SK-N-SH treated with all-trans-retinoic acid at 6 μM for 48 hours (cell line): ENCODE measurements at regions not wholly inside any gene's neighbourhood (a gene's known extent, or its start where the extent isn't known, plus 50 kb on each side); places are given as distances from the start of the nearest gene placed in this dataset.

Source experiments
- ATAC-seq: fragments of 200-7000 bp; cut with Tn5 transposase; 3 replicates; pipeline ENCODE4 v1.9.1; 2020; ENCODE audit warnings: mild to moderate bottlenecking, moderate library complexity
- ARNTL ChIP-seq: fragments of 450-650 bp; formaldehyde crosslinking; IDR thresholded peaks from 2 replicates; pipeline ENCODE4 v1.5.0; 2020; ENCODE audit warnings: low read depth, mild to moderate bottlenecking, moderate library complexity, borderline replicate concordance
- BACH2 ChIP-seq: fragments of 250-450 bp; sonication (Bioruptor Pico); IDR thresholded peaks from 2 replicates; pipeline ENCODE4 v1.9.0; 2021; ENCODE audit warnings: mild to moderate bottlenecking, borderline replicate concordance
- CREB5 ChIP-seq: fragments of 250-450 bp; sonication (Bioruptor Pico); IDR thresholded peaks from 2 replicates; pipeline ENCODE4 v1.5.1; 2020; ENCODE audit warnings: low read depth, mild to moderate bottlenecking, moderate library complexity
- CSDC2 ChIP-seq: fragments of 250-450 bp; sonication (Bioruptor Pico); IDR thresholded peaks from 2 replicates; pipeline ENCODE4 v1.5.0; 2020; ENCODE audit warnings: mild to moderate bottlenecking, moderate library complexity
- CSRNP3 ChIP-seq: fragments of 250-450 bp; sonication (Bioruptor Pico); IDR thresholded peaks from 2 replicates; pipeline ENCODE4 v1.5.1; 2021; ENCODE audit warnings: mild to moderate bottlenecking, moderate library complexity
- ESRRG ChIP-seq: fragments of 250-450 bp; sonication (Bioruptor Pico); IDR thresholded peaks from 2 replicates; pipeline ENCODE4 v1.6.1; 2021; ENCODE audit warnings: mild to moderate bottlenecking
- GLIS3 ChIP-seq: fragments of 250-450 bp; sonication (Bioruptor Pico); IDR thresholded peaks from 2 replicates; pipeline ENCODE4 v1.5.0; 2020; ENCODE audit warnings: mild to moderate bottlenecking, moderate library complexity
- ISL1 ChIP-seq: fragments of 250-450 bp; sonication (Bioruptor Pico); IDR thresholded peaks from 2 replicates; pipeline ENCODE4 v2.1.2; 2022; ENCODE audit warnings: mild to moderate bottlenecking, moderate library complexity
- PATZ1 ChIP-seq: fragments of 250-450 bp; sonication (Bioruptor Pico); IDR thresholded peaks from 2 replicates; pipeline ENCODE4 v1.8.0; 2020; ENCODE audit warnings: mild to moderate bottlenecking, moderate library complexity, borderline replicate concordance
- PPARA ChIP-seq: fragments of 250-450 bp; sonication (Bioruptor Pico); IDR thresholded peaks from 2 replicates; pipeline ENCODE4 v1.5.0; 2020; ENCODE audit warnings: mild to moderate bottlenecking, borderline replicate concordance
- RARB ChIP-seq: fragments of 250-450 bp; sonication (Bioruptor Pico); IDR thresholded peaks from 2 replicates; pipeline ENCODE4 v1.8.0; 2021; ENCODE audit warnings: mild to moderate bottlenecking, moderate library complexity
- SNAI2 ChIP-seq: fragments of 250-450 bp; sonication (Bioruptor Pico); IDR thresholded peaks from 2 replicates; pipeline ENCODE4 v1.5.0; 2020; ENCODE audit warnings: mild to moderate bottlenecking, moderate library complexity
- TCF4 ChIP-seq: fragments of 250-450 bp; sonication (Bioruptor Pico); IDR thresholded peaks from 2 replicates; pipeline ENCODE4 v1.8.0; 2021; ENCODE audit warnings: mild to moderate bottlenecking, moderate library complexity, borderline replicate concordance
- ZC3H10 ChIP-seq: fragments of 250-450 bp; sonication (Bioruptor Pico); IDR thresholded peaks from 2 replicates; pipeline ENCODE4 v1.5.1; 2021; ENCODE audit warnings: mild to moderate bottlenecking, moderate library complexity
- ZFP30 ChIP-seq: fragments of 450-650 bp; formaldehyde crosslinking; IDR thresholded peaks from 2 replicates; pipeline ENCODE4 v1.5.0; 2022; ENCODE audit warnings: mild to moderate bottlenecking, moderate library complexity
- ZNF70 ChIP-seq: fragments of 450-650 bp; formaldehyde crosslinking; IDR thresholded peaks from 2 replicates; pipeline ENCODE4 v1.5.0; 2020; ENCODE audit warnings: mild to moderate bottlenecking, moderate library complexity

DNA sequence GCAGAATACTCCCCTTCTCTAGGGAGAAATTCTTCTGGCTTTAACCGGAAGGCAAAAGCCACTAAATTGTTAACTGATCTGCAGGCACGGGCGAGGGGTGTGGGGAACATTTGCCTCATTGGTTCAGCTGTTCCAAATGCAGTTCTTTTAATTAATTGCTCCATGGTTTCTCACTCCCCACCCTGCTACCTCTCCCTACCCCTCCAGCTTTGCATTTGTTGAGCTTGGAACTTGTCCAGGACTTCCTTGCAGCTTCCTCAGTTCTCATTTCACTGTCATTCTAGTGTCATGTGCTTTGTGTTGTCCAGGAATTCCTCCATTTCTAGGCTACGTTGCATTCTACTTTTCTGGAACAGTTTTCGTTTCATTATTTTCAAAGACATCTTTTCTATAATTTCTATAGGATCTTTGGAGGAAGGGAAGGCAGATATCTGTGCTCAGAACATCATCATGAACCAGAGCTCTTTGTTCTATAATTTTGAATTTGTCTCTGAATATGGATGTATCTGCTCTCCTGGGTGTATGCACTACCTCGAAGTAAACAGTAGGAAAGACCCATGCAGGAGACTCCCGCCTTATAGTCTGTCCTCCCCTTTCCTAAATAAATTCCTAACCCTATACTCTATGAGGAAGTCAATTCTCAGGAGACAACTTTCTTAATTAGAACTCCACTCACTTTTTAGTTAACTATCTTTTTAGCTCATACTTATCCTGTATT is 132.4 kb upstream of the LMO4 start (continued):
- no peak for TF ChIP-seq CSRNP3 (CRISPR knock-in tag)

GRCh38 chr1:87197156-87197555 is 131.5 kb upstream of the LMO4 start:
- no peak for TF ChIP-seq CSRNP3 (CRISPR knock-in tag)
- no peak for ATAC-seq

GRCh38 chr1:87197641-87198040 is 131.0 kb upstream of the LMO4 start:
- no peak for TF ChIP-seq SNAI2 (CRISPR knock-in tag)
- TF ChIP-seq ESRRG: no peak
- no peak for TF ChIP-seq PPARA (CRISPR knock-in tag)
- TF ChIP-seq ARNTL (CRISPR knock-in tag): no peak
- no peak for TF ChIP-seq CSDC2 (CRISPR knock-in tag)
- no peak for ATAC-seq

GRCh38 chr1:87200875-87201638 is 127.6 kb upstream of the LMO4 start:
- TF ChIP-seq RARB (CRISPR knock-in tag): no peak

GRCh38 chr1:87201768-87202167 is 126.9 kb upstream of the LMO4 start:
- ATAC-seq: no peak
- no peak for TF ChIP-seq CREB5 (CRISPR knock-in tag)
- no peak for TF ChIP-seq ZC3H10 (CRISPR knock-in tag)

More at GRCh38 chr1:87200875-87201638, 127.6 kb upstream of the LMO4 start:
- no peak for ATAC-seq

- no peak for ATAC-seq
- TF ChIP-seq PPARA (CRISPR knock-in tag) (no peak), ZFP30 (no peak), ARNTL (CRISPR knock-in tag) (no peak), TCF4 (no peak), SNAI2 (CRISPR knock-in tag) (no peak), CSDC2 (CRISPR knock-in tag) (no peak), CSRNP3 (CRISPR knock-in tag) (no peak), GLIS3 (CRISPR knock-in tag) (no peak), ZNF70 (no peak), PATZ1 (CRISPR knock-in tag) (no peak), ISL1 (CRISPR knock-in tag) (no peak), BACH2 (CRISPR knock-in tag) (no peak)
Observed at GRCh38 chr1:87202451-87202850, 126.2 kb upstream of the LMO4 start.
